SK-N-SH treated with all-trans-retinoic acid at 6 μM for 48 hours (cell line): ENCODE measurements at regions not wholly inside any gene's neighbourhood (a gene's known extent, or its start where the extent isn't known, plus 50 kb on each side); places are given as distances from the start of the nearest gene placed in this dataset.

ENCODE experiments used
- POU6F1 ChIP-seq: fragments of 250-450 bp; sonication (Bioruptor Pico); IDR thresholded peaks from 2 replicates; pipeline ENCODE4 v1.8.0; 2021; ENCODE audit warnings: low read depth, mild to moderate bottlenecking, moderate library complexity, borderline replicate concordance
- RARB ChIP-seq: fragments of 250-450 bp; sonication (Bioruptor Pico); IDR thresholded peaks from 2 replicates; pipeline ENCODE4 v1.8.0; 2021; ENCODE audit warnings: mild to moderate bottlenecking, moderate library complexity
- TSHZ2 ChIP-seq: fragments of 250-450 bp; sonication (Bioruptor Pico); IDR thresholded peaks from 2 replicates; pipeline ENCODE4 v1.5.0; 2020; ENCODE audit warnings: mild to moderate bottlenecking, moderate library complexity
- ZFP3 ChIP-seq: fragments of 250-450 bp; sonication (Bioruptor Pico); IDR thresholded peaks from 2 replicates; pipeline ENCODE4 v1.5.0; 2020; ENCODE audit warnings: mild to moderate bottlenecking, moderate library complexity
- ZFP30 ChIP-seq: fragments of 450-650 bp; formaldehyde crosslinking; IDR thresholded peaks from 2 replicates; pipeline ENCODE4 v1.5.0; 2022; ENCODE audit warnings: mild to moderate bottlenecking, moderate library complexity
- ZNF8 ChIP-seq: fragments of 450-650 bp; formaldehyde crosslinking; IDR thresholded peaks from 2 replicates; pipeline ENCODE4 v1.5.0; 2020; ENCODE audit warnings: mild to moderate bottlenecking, moderate library complexity

GRCh38 chr1:61566177-61566576, 158.8 kb downstream of the TM2D1 start:
- TF ChIP-seq ZFP30 (CRISPR knock-in tag) (no peak), RARB (CRISPR knock-in tag) (no peak), ZNF8 (CRISPR knock-in tag) (no peak), POU6F1 (CRISPR knock-in tag) (no peak), TSHZ2 (CRISPR knock-in tag) (no peak), ZFP3 (CRISPR knock-in tag) (no peak)
